Astrocyte (in vitro differentiated cells and primary cell): ENCODE measurements at regions not wholly inside any gene's neighbourhood (a gene's known extent, or its start where the extent isn't known, plus 50 kb on each side); places are given as distances from the start of the nearest gene placed in this dataset.
A peak's percentile ranks its signal among the peaks of the same experiment; 100 is the strongest.

Source experiments
- DNase-seq: peaks from one replicate; pipeline ENCODE4 v3.0.0-alpha.2; 2010; ENCODE audit warnings: low read depth
- FAIRE-seq: peaks from 2 replicates; lab custom pipeline; 2011; peaks lifted over from hg19 to GRCh38; lab: Jason Lieb, UNC
- H2AFZ ChIP-seq: 2 replicates; pipeline ENCODE4 v1.6.0; 2012; ENCODE audit warnings: low read depth, low read length, inconsistent platforms
- H3K27ac ChIP-seq: 2 replicates; pipeline ENCODE4 v1.5.1; 2011; ENCODE audit warnings: low read depth, low read length, inconsistent platforms
- H3K27me3 ChIP-seq: 2 replicates; pipeline ENCODE4 v1.6.0; 2011; ENCODE audit warnings: low read length, inconsistent platforms; ENCODE audit not compliant: insufficient read depth
- H3K36me3 ChIP-seq: 2 replicates; pipeline ENCODE4 v1.5.1; 2011; ENCODE audit warnings: low read length, inconsistent platforms; ENCODE audit not compliant: insufficient read depth
- H3K4me1 ChIP-seq: 2 replicates; pipeline ENCODE4 v1.5.1; 2011; ENCODE audit warnings: low read length, inconsistent platforms; ENCODE audit not compliant: insufficient read depth
- H3K4me2 ChIP-seq: 2 replicates; pipeline ENCODE4 v1.6.0; 2012; ENCODE audit warnings: low read length, inconsistent platforms
- H3K4me3 ChIP-seq: 2 replicates; pipeline ENCODE4 v1.5.1; 2011; ENCODE audit warnings: low read depth, mild to moderate bottlenecking, low read length, inconsistent platforms; ENCODE audit not compliant: insufficient read depth
- H3K79me2 ChIP-seq: 2 replicates; pipeline ENCODE4 v1.6.0; 2012; ENCODE audit warnings: mild to moderate bottlenecking, low read length, inconsistent platforms; ENCODE audit not compliant: insufficient read depth
- H3K9ac ChIP-seq: 2 replicates; pipeline ENCODE4 v1.6.0; 2012; ENCODE audit warnings: mild to moderate bottlenecking, low read length, inconsistent platforms
- H3K9me3 ChIP-seq: 2 replicates; pipeline ENCODE4 v1.5.1; 2012; ENCODE audit warnings: low read depth, mild to moderate bottlenecking, low read length, inconsistent platforms; ENCODE audit not compliant: insufficient read depth
- H4K20me1 ChIP-seq: 2 replicates; pipeline ENCODE4 v1.6.0; 2012; ENCODE audit warnings: low read length, inconsistent platforms; ENCODE audit not compliant: insufficient read depth
- H3K27ac Mint-ChIP-seq: one replicate; pipeline ENCODE4 v1.8.0; 2021; ENCODE audit warnings: mild to moderate bottlenecking, mixed read lengths; ENCODE audit not compliant: unreplicated experiment
- H3K27me3 Mint-ChIP-seq: one replicate; pipeline ENCODE4 v1.8.0; 2021; ENCODE audit warnings: low read depth, mixed read lengths; ENCODE audit not compliant: unreplicated experiment
- H3K36me3 Mint-ChIP-seq: one replicate; pipeline ENCODE4 v1.8.0; 2021; ENCODE audit warnings: low read depth, mixed read lengths; ENCODE audit not compliant: unreplicated experiment
- H3K4me1 Mint-ChIP-seq: one replicate; pipeline ENCODE4 v1.8.0; 2021; ENCODE audit warnings: low read depth, mixed read lengths; ENCODE audit not compliant: unreplicated experiment
- H3K4me3 Mint-ChIP-seq: one replicate; pipeline ENCODE4 v1.8.0; 2021; ENCODE audit warnings: mild to moderate bottlenecking, moderate library complexity, mixed read lengths; ENCODE audit not compliant: unreplicated experiment
- H3K9me3 Mint-ChIP-seq: one replicate; pipeline ENCODE4 v1.8.0; 2021; ENCODE audit warnings: mild to moderate bottlenecking, mixed read lengths; ENCODE audit not compliant: unreplicated experiment
- EZH2 ChIP-seq: IDR thresholded peaks from 2 replicates; pipeline ENCODE4 v1.6.1; 2012; ENCODE audit warnings: mild to moderate bottlenecking, low read length, inconsistent platforms; ENCODE audit not compliant: insufficient read depth
- TF ChIP-seq, protein P1 (sequence below): IDR thresholded peaks from 2 replicates; pipeline ENCODE4 v1.5.1; 2011; ENCODE audit warnings: low read depth, mild to moderate bottlenecking, inconsistent platforms, low read length, moderate library complexity; ENCODE audit not compliant: insufficient read depth

DNA sequence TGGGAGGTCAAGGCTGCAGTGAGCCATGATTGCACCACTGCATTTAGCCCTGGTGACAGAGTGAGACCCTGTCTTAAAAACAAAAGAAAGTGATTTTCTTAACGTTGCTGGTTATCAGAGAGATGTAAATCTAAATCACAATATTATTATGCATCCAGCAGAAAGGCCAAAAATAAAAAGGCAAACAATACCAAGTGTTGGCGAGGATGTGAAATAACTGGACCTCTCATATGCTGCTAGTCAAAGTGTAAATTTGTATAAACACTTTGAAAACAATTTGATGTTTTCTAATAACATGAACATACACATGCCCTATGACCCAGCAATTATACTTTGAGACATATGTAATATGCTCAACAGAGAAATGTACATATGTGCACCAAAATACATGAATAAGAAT, 110.7 kb upstream of the CNTLN start:
- H3K4me3 ChIP-seq, result no peak overlapping the region
- H3K4me1 ChIP-seq, result no peaks in the 10 kb centered on the region
- no peak overlapping the region for H3K4me3 Mint-ChIP-seq
- H3K9ac ChIP-seq, result no peak overlapping the region
- no peaks in the 10 kb centered on the region for H3K9me3 Mint-ChIP-seq
- no peaks in the 10 kb centered on the region for H3K9me3 ChIP-seq
- no peak overlapping the region for H3K4me2 ChIP-seq
- no peaks in the 10 kb centered on the region for H3K36me3 Mint-ChIP-seq
- no peaks in the 10 kb centered on the region for H3K27me3 Mint-ChIP-seq
- TF ChIP-seq, protein P1, sequence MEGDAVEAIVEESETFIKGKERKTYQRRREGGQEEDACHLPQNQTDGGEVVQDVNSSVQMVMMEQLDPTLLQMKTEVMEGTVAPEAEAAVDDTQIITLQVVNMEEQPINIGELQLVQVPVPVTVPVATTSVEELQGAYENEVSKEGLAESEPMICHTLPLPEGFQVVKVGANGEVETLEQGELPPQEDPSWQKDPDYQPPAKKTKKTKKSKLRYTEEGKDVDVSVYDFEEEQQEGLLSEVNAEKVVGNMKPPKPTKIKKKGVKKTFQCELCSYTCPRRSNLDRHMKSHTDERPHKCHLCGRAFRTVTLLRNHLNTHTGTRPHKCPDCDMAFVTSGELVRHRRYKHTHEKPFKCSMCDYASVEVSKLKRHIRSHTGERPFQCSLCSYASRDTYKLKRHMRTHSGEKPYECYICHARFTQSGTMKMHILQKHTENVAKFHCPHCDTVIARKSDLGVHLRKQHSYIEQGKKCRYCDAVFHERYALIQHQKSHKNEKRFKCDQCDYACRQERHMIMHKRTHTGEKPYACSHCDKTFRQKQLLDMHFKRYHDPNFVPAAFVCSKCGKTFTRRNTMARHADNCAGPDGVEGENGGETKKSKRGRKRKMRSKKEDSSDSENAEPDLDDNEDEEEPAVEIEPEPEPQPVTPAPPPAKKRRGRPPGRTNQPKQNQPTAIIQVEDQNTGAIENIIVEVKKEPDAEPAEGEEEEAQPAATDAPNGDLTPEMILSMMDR, result no peak
- no peak for TF ChIP-seq EZH2
- H3K36me3 ChIP-seq, result no peaks in the 10 kb centered on the region
- peaks cover 6% of the 10 kb centered on the region for H3K4me1 Mint-ChIP-seq
- H3K79me2 ChIP-seq, result no peaks in the 10 kb centered on the region
- no peak overlapping the region for H3K27ac Mint-ChIP-seq
- no peak overlapping the region for H2AFZ ChIP-seq
- no peaks in the 10 kb centered on the region for H4K20me1 ChIP-seq
- DNase-seq, result no peak
- H3K27ac ChIP-seq, result no peak overlapping the region
- FAIRE-seq, result no peak
- no peaks in the 10 kb centered on the region for H3K27me3 ChIP-seq

- peak overlapping the region; percentile 81 for H3K27ac Mint-ChIP-seq
- TF ChIP-seq EZH2, result no peak
- TF ChIP-seq, protein P1, result no peak
- H3K27me3 Mint-ChIP-seq, result no peaks in the 10 kb centered on the region
- no peak overlapping the region for H3K4me2 ChIP-seq
- no peak for FAIRE-seq
- H3K36me3 ChIP-seq, result no peaks in the 10 kb centered on the region
- H3K9me3 ChIP-seq, result no peaks in the 10 kb centered on the region
- no peak overlapping the region for H3K4me3 Mint-ChIP-seq
- H3K4me1 ChIP-seq, result peaks cover 12% of the 10 kb centered on the region
- DNase-seq, result no peak
- H3K79me2 ChIP-seq, result no peaks in the 10 kb centered on the region
- no peak overlapping the region for H3K27ac ChIP-seq
- no peaks in the 10 kb centered on the region for H3K36me3 Mint-ChIP-seq
- peaks cover 6% of the 10 kb centered on the region for H3K4me1 Mint-ChIP-seq
- no peak overlapping the region for H2AFZ ChIP-seq
- H3K9me3 Mint-ChIP-seq, result no peaks in the 10 kb centered on the region
- H3K27me3 ChIP-seq, result no peaks in the 10 kb centered on the region
- H4K20me1 ChIP-seq, result no peaks in the 10 kb centered on the region
- no peak overlapping the region for H3K9ac ChIP-seq
- H3K4me3 ChIP-seq, result no peak overlapping the region
Observed at GRCh38 chr9:17021387-17021970, 113.4 kb upstream of the CNTLN start.

GRCh38 chr9:17019398-17019797, 115.4 kb upstream of the CNTLN start:
- Mint-ChIP-seq H3K4me3 (no peak overlapping the region), H3K36me3 (no peaks in the 10 kb centered on the region), H3K4me1 (peaks cover 6% of the 10 kb centered on the region), H3K9me3 (no peaks in the 10 kb centered on the region), H3K27me3 (no peaks in the 10 kb centered on the region), H3K27ac (no peak overlapping the region)
- no peaks in the 10 kb centered on the region for H3K27me3 ChIP-seq
- no peak overlapping the region for H2AFZ ChIP-seq
- H3K36me3 ChIP-seq, result no peaks in the 10 kb centered on the region
- no peaks in the 10 kb centered on the region for H3K9me3 ChIP-seq
- H3K79me2 ChIP-seq, result no peaks in the 10 kb centered on the region
- DNase-seq, result peak; percentile 6
- no peaks in the 10 kb centered on the region for H4K20me1 ChIP-seq
- H3K4me1 ChIP-seq, result peaks cover 12% of the 10 kb centered on the region
- H3K4me2 ChIP-seq, result no peak overlapping the region
- no peak for FAIRE-seq
- no peak overlapping the region for H3K4me3 ChIP-seq
- no peak overlapping the region for H3K27ac ChIP-seq
- no peak overlapping the region for H3K9ac ChIP-seq
- TF ChIP-seq EZH2, result no peak
- TF ChIP-seq, protein P1, result no peak
